ENCODE measurements at regions not wholly inside any gene's neighbourhood (a gene's known extent, or its start where the extent isn't known, plus 50 kb on each side); places are given as distances from the start of the nearest gene placed in this dataset.

- Histone ChIP-seq H3K27me3 (ENCODE audit: control insufficient read depth in 1 of 2, insufficient read depth in 2 of 2, low read length in 2 of 2) (peaks cover 2 to 3% of the 10 kb centered on the region in 2 donors), H3K36me3 (ENCODE audit: control insufficient read depth in 2 of 2, insufficient read depth in 2 of 2, low read length in 2 of 2) (no peaks in the 10 kb centered on the region), H3K9ac (ENCODE audit: low read length in 2 of 2) (no peak overlapping the region), H3K27ac (ENCODE audit: low read length) (no peak overlapping the region), H3K9me3 (ENCODE audit: control insufficient read depth in 2 of 2, low read length in 2 of 2) (no peaks in the 10 kb centered on the region), H3K4me1 (ENCODE audit: control insufficient read depth, insufficient read depth, low read length) (no peaks in the 10 kb centered on the region), H3K4me3 (ENCODE audit: low read length in 2 of 2) (no peak overlapping the region)
These were observed 210.3 kb upstream of the ZBED5 start for GRCh38 chr11:11068113-11068512.

DNA sequence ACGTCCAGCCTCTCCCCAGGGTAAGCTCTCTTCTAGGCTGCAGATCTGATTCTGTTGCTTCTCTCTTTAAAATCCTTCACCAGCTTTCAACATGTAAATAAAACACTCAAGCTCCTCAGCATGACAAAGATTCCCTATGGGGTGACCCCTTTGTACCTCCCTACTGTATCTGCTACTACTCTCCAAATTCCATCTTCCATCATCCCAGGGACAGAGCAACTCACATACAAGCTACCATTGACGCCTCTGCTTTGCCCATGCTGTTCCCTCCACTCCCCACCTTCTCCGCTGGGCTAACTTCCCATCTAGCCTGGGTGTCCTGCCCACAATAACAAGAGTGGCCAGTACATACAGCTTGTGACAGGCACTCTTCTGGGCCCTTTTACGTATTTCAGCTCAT lies 207.5 kb upstream of the ZBED5 start:
- H3K9ac ChIP-seq (ENCODE audit: low read length in 2 of 2): no peak overlapping the region
- H3K9me3 ChIP-seq (ENCODE audit: control insufficient read depth in 2 of 2, low read length in 2 of 2): no peaks in the 10 kb centered on the region
- no peaks in the 10 kb centered on the region for H3K4me1 ChIP-seq (ENCODE audit: control insufficient read depth, insufficient read depth, low read length)
- H3K4me3 ChIP-seq (ENCODE audit: low read length in 2 of 2): no peak overlapping the region
- no peak overlapping the region for H3K27ac ChIP-seq (ENCODE audit: low read length)
- no peaks in the 10 kb centered on the region for H3K36me3 ChIP-seq (ENCODE audit: control insufficient read depth in 2 of 2, insufficient read depth in 2 of 2, low read length in 2 of 2)
- peaks cover 2 to 3% of the 10 kb centered on the region in 2 donors for H3K27me3 ChIP-seq (ENCODE audit: control insufficient read depth in 1 of 2, insufficient read depth in 2 of 2, low read length in 2 of 2)

DNA sequence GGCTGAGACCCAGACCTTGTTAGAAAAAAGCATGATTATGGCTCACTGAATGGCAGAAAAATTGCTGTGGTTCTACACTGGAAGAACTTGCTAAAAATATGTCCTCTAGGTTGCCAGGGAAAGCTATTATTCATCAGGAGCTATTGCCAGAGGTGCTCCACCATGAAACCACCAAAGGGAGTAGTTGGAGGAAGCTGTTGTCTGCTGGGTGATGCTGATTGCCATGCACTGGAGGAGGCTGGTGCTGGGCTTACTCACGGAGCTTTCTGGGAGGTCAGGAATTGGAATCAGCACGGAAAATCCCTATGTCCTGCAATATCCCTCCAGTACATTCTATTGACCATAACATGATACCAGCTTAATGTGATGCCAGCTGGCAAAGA lies 199.6 kb upstream of the ZBED5 start:
- Histone ChIP-seq H3K4me3 (ENCODE audit: low read length in 2 of 2) (no peak overlapping the region), H3K4me1 (ENCODE audit: control insufficient read depth, insufficient read depth, low read length) (no peaks in the 10 kb centered on the region), H3K9ac (ENCODE audit: low read length in 2 of 2) (no peak overlapping the region), H3K27me3 (ENCODE audit: control insufficient read depth in 1 of 2, insufficient read depth in 2 of 2, low read length in 2 of 2) (no peaks in the 10 kb centered on the region), H3K36me3 (ENCODE audit: control insufficient read depth in 2 of 2, insufficient read depth in 2 of 2, low read length in 2 of 2) (no peaks in the 10 kb centered on the region), H3K27ac (ENCODE audit: low read length) (no peak overlapping the region), H3K9me3 (ENCODE audit: control insufficient read depth in 2 of 2, low read length in 2 of 2) (peaks cover 0 to 4% of the 10 kb centered on the region in 2 donors)

DNA sequence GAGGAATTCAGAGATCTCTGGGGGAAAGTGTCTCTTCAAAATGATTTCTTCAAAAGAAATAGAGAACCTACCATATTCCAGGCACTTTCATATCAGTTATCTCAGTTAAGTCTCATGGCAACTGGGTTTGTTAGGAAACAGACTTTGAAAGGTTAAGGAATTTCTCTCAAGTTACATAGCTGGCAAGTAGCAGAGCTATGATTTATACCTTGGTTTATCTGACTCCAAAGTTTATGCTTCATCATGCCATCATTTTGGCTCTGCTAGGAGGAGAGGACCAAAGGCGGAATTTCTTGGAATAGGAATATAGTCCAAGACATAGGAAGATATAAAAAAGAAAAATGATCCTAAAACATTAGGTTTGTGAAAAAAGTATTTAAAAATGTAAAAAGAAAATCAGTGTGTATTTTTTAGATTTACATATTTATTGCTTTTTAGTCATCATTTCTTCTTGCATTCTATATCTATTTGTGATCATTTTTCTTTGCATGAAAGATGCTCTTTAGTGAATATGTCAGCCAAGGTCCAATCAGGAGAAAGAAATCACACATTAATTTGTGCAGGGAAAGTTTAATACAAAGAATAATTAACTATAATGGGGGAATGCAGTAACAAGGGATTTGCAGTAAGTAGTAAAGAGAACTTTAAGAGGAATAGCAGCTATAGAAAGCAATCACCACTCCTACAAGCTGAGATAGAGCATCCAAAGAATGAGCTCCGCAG lies 199.1 kb upstream of the ZBED5 start:
- no peaks in the 10 kb centered on the region for H3K36me3 ChIP-seq (ENCODE audit: control insufficient read depth in 2 of 2, insufficient read depth in 2 of 2, low read length in 2 of 2)
- H3K9ac ChIP-seq (ENCODE audit: low read length in 2 of 2): no peak overlapping the region
- H3K4me1 ChIP-seq (ENCODE audit: control insufficient read depth, insufficient read depth, low read length): no peaks in the 10 kb centered on the region
- peaks cover 0 to 4% of the 10 kb centered on the region in 2 donors for H3K9me3 ChIP-seq (ENCODE audit: control insufficient read depth in 2 of 2, low read length in 2 of 2)
- no peak overlapping the region for H3K4me3 ChIP-seq (ENCODE audit: low read length in 2 of 2)
- H3K27me3 ChIP-seq (ENCODE audit: control insufficient read depth in 1 of 2, insufficient read depth in 2 of 2, low read length in 2 of 2): no peaks in the 10 kb centered on the region
- no peak overlapping the region for H3K27ac ChIP-seq (ENCODE audit: low read length)

GRCh38 chr11:11056316-11056715 lies 198.5 kb upstream of the ZBED5 start:
- Histone ChIP-seq H3K9ac (ENCODE audit: low read length in 2 of 2) (no peak overlapping the region), H3K36me3 (ENCODE audit: control insufficient read depth in 2 of 2, insufficient read depth in 2 of 2, low read length in 2 of 2) (no peaks in the 10 kb centered on the region), H3K4me1 (ENCODE audit: control insufficient read depth, insufficient read depth, low read length) (no peaks in the 10 kb centered on the region), H3K4me3 (ENCODE audit: low read length in 2 of 2) (no peak overlapping the region), H3K9me3 (ENCODE audit: control insufficient read depth in 2 of 2, low read length in 2 of 2) (peaks cover 0 to 4% of the 10 kb centered on the region in 2 donors), H3K27ac (ENCODE audit: low read length) (no peak overlapping the region), H3K27me3 (ENCODE audit: control insufficient read depth in 1 of 2, insufficient read depth in 2 of 2, low read length in 2 of 2) (no peaks in the 10 kb centered on the region)

DNA sequence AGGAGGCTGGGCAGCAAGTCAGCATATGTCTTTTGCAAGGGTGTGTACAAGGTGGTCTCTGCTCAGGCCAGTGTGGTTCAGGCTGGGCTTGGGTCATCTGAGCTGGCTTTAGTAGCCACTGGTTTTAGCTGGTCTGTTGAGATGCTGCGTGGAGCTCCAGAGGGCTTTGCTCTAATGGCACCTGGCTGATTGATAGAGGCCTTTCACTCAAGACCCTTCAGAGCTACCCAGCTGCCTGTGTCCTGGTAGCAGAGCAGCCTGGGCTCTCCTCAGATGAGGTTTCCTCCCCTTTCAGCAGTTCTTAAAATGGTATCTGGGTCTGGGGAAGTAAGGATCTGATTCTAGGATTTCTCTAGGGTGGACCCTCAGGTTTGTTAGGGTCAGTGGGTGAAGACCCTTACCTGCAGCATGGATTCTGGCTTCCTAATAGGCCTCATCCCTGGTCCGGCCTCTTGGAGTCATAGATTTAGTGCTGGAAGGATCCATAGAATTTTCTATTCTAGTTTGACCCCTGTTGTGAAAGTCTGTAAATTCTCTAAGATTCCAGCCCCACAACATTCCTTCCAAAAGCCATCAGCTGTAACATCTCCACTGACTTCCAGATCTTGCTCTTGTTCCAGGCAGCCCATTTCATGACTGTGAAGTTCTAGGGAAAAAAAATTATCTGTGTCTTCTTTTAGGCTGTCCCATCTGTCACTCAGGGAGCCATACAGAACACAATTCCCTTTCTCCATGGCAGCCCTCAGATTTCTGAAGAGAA lies 190.2 kb upstream of the ZBED5 start:
- H3K4me3 ChIP-seq (ENCODE audit: low read length in 2 of 2): no peak overlapping the region
- H3K36me3 ChIP-seq (ENCODE audit: control insufficient read depth in 2 of 2, insufficient read depth in 2 of 2, low read length in 2 of 2): no peaks in the 10 kb centered on the region
- no peak overlapping the region for H3K9ac ChIP-seq (ENCODE audit: low read length in 2 of 2)
- no peaks in the 10 kb centered on the region for H3K27me3 ChIP-seq (ENCODE audit: control insufficient read depth in 1 of 2, insufficient read depth in 2 of 2, low read length in 2 of 2)
- no peak overlapping the region for H3K27ac ChIP-seq (ENCODE audit: low read length)
- peaks cover 6% of the 10 kb centered on the region for H3K4me1 ChIP-seq (ENCODE audit: control insufficient read depth, insufficient read depth, low read length)
- H3K9me3 ChIP-seq (ENCODE audit: control insufficient read depth in 2 of 2, low read length in 2 of 2): no peaks in the 10 kb centered on the region

GRCh38 chr11:11046781-11047180 lies 188.9 kb upstream of the ZBED5 start:
- no peaks in the 10 kb centered on the region for H3K36me3 ChIP-seq (ENCODE audit: control insufficient read depth in 2 of 2, insufficient read depth in 2 of 2, low read length in 2 of 2)
- no peak overlapping the region for H3K27ac ChIP-seq (ENCODE audit: low read length)
- no peak overlapping the region for H3K4me3 ChIP-seq (ENCODE audit: low read length in 2 of 2)
- H3K9me3 ChIP-seq (ENCODE audit: control insufficient read depth in 2 of 2, low read length in 2 of 2): no peaks in the 10 kb centered on the region
- no peak overlapping the region for H3K9ac ChIP-seq (ENCODE audit: low read length in 2 of 2)
- peaks cover 6% of the 10 kb centered on the region for H3K4me1 ChIP-seq (ENCODE audit: control insufficient read depth, insufficient read depth, low read length)
- H3K27me3 ChIP-seq (ENCODE audit: control insufficient read depth in 1 of 2, insufficient read depth in 2 of 2, low read length in 2 of 2): no peaks in the 10 kb centered on the region

DNA sequence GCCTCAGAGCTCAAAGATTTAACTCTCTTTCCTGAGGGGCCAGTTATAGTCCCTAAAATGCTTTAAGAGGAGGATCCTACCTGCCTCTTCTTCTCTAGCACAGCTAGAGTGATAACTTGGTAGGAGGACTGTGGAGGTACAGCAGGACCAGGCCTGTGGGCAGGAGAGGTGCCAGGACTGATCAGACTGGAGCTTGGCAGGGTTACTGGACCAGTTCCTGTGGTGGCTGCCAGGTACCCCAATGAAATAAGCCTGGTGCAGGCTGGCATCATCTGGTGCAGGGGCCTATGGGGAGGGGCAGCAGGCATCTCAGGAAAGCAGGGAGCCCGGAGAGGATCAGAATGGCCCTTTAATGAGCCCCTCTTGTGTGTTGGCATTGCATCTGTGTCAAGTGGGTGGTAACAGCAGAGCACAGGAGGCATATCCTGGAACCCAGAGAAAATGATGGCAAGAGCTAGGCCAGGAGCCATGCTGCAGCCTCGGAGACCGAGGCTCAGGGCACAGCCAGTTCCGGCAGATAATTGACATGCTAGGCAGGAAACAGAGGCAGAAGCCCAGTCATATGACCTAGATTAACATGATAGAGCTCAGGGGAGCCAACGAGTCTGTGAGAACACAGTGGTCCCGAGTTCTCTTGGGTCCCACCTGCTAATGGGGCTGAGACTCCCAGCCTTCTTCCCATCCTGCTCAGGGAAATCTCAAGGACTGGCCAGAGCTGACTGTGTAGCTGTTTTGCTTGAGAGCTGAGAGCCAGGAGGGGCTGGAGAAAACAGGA lies 187.5 kb upstream of the ZBED5 start:
- Histone ChIP-seq H3K9me3 (ENCODE audit: control insufficient read depth in 2 of 2, low read length in 2 of 2) (no peaks in the 10 kb centered on the region), H3K27me3 (ENCODE audit: control insufficient read depth in 1 of 2, insufficient read depth in 2 of 2, low read length in 2 of 2) (no peaks in the 10 kb centered on the region), H3K9ac (ENCODE audit: low read length in 2 of 2) (no peak overlapping the region), H3K27ac (ENCODE audit: low read length) (no peak overlapping the region), H3K4me1 (ENCODE audit: control insufficient read depth, insufficient read depth, low read length) (peaks cover 6% of the 10 kb centered on the region), H3K36me3 (ENCODE audit: control insufficient read depth in 2 of 2, insufficient read depth in 2 of 2, low read length in 2 of 2) (no peaks in the 10 kb centered on the region), H3K4me3 (ENCODE audit: low read length in 2 of 2) (no peak overlapping the region)

- no peak overlapping the region for H3K27ac ChIP-seq (ENCODE audit: low read length)
- H3K36me3 ChIP-seq (ENCODE audit: control insufficient read depth in 2 of 2, insufficient read depth in 2 of 2, low read length in 2 of 2): no peaks in the 10 kb centered on the region
- H3K27me3 ChIP-seq (ENCODE audit: control insufficient read depth in 1 of 2, insufficient read depth in 2 of 2, low read length in 2 of 2): no peaks in the 10 kb centered on the region
These were observed 186.4 kb upstream of the ZBED5 start for GRCh38 chr11:11044137-11044855.

GRCh38 chr11:11043721-11044120 lies 185.9 kb upstream of the ZBED5 start:
- H3K9ac ChIP-seq (ENCODE audit: low read length in 2 of 2): no peak overlapping the region
- no peak overlapping the region for H3K27ac ChIP-seq (ENCODE audit: low read length)
- no peaks in the 10 kb centered on the region for H3K27me3 ChIP-seq (ENCODE audit: control insufficient read depth in 1 of 2, insufficient read depth in 2 of 2, low read length in 2 of 2)
- H3K4me1 ChIP-seq (ENCODE audit: control insufficient read depth, insufficient read depth, low read length): peaks cover 19% of the 10 kb centered on the region
- H3K36me3 ChIP-seq (ENCODE audit: control insufficient read depth in 2 of 2, insufficient read depth in 2 of 2, low read length in 2 of 2): no peaks in the 10 kb centered on the region
- H3K4me3 ChIP-seq (ENCODE audit: low read length in 2 of 2): no peak overlapping the region
- H3K9me3 ChIP-seq (ENCODE audit: control insufficient read depth in 2 of 2, low read length in 2 of 2): no peaks in the 10 kb centered on the region

More at GRCh38 chr11:11044137-11044855, 186.4 kb upstream of the ZBED5 start:
- no peaks in the 10 kb centered on the region for H3K9me3 ChIP-seq (ENCODE audit: control insufficient read depth in 2 of 2, low read length in 2 of 2)
- no peak overlapping the region for H3K9ac ChIP-seq (ENCODE audit: low read length in 2 of 2)
- no peak overlapping the region for H3K4me3 ChIP-seq (ENCODE audit: low read length in 2 of 2)
- peaks cover 13% of the 10 kb centered on the region for H3K4me1 ChIP-seq (ENCODE audit: control insufficient read depth, insufficient read depth, low read length)

Measured in stomach smooth muscle (tissue), 2 donors.